ENCODE measurements at regions not wholly inside any gene's neighbourhood (a gene's known extent, or its start where the extent isn't known, plus 50 kb on each side); places are given as distances from the start of the nearest gene placed in this dataset.

DNA sequence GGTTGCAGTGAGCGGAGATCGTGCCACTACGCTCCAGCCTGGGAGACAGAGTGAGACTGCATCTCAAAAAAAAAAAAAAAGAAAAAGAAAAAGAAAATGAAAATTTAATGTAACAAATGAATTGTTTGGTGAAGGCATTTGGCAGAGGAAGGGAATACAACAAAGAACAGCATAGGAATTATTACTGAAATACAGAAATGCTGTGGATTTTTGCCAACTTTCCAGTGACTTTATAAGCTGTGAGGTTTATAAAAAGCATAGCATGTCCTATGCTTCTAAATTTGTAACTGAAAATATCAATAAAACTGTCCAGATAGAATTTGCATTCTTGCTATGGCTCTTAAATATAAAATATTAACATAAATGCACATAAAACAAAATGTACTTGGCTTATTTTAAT is 112.9 kb upstream of the IRS2 start:
- Histone ChIP-seq H3K23me2 (ENCODE audit: insufficient read length, low read depth, low read length, poor library complexity, severe bottlenecking) (no peaks in the 10 kb centered on the region), H2BK120ac (ENCODE audit: low read depth, low read length, poor library complexity, severe bottlenecking) (no peak overlapping the region), H3K9ac (ENCODE audit: extremely low read depth, insufficient read length, low read length) (no peak overlapping the region), H4K8ac (replicated peaks; ENCODE audit: insufficient read length, low read depth, low read length) (no peak overlapping the region), H3T11ph (ENCODE audit: low read length) (no peak overlapping the region), H3K79me1 (ENCODE audit: insufficient read depth, low read depth, low read length, poor library complexity, severe bottlenecking) (no peaks in the 10 kb centered on the region), H2BK12ac (ENCODE audit: insufficient read length, low read depth, low read length) (no peak overlapping the region), H3K14ac (ENCODE audit: insufficient read depth, low read length) (no peak overlapping the region), H2BK5ac (ENCODE audit: insufficient read length, low read length) (no peak overlapping the region), H3K9me3 (ENCODE audit: control insufficient read depth, low read depth, low read length) (no peaks in the 10 kb centered on the region), H4K20me1 (ENCODE audit: control insufficient read depth, insufficient read depth, insufficient read length) (no peaks in the 10 kb centered on the region), H2BK20ac (ENCODE audit: low read depth, low read length, poor library complexity, severe bottlenecking) (no peak overlapping the region), H3K79me2 (ENCODE audit: insufficient read depth, low read length) (no peaks in the 10 kb centered on the region), H2AK5ac (ENCODE audit: insufficient read length, low read length) (no peak overlapping the region), H3K27ac (ENCODE audit: insufficient read length, low read depth, low read length) (no peak overlapping the region), H3K23ac (ENCODE audit: insufficient read length, low read depth, low read length) (no peak overlapping the region), H4K5ac (ENCODE audit: insufficient read length, low read depth, low read length) (no peak overlapping the region), H2AFZ (ENCODE audit: low read length) (no peak overlapping the region), H3K4me2 (ENCODE audit: insufficient read depth, insufficient read length, low read length) (no peak overlapping the region), H3K4ac (ENCODE audit: low read depth, low read length) (no peak overlapping the region), H3K56ac (ENCODE audit: insufficient read length, low read depth, low read length) (no peak overlapping the region), H4K91ac (ENCODE audit: insufficient read length, low read depth, low read length) (no peak overlapping the region), H3K4me1 (ENCODE audit: insufficient read depth, low read length) (no peaks in the 10 kb centered on the region), H3K18ac (ENCODE audit: insufficient read length, low read depth, low read length) (no peak overlapping the region), H2BK15ac (ENCODE audit: low read depth, low read length) (no peak overlapping the region), H3K27me3 (ENCODE audit: insufficient read depth, low read length) (no peaks in the 10 kb centered on the region)
- Mint-ChIP-seq H3K36me3 (ENCODE audit: insufficient read depth in 1 of 3, low read depth in 3 of 3) (peaks cover 0 to 10% (median 4%) of the 10 kb centered on the region in 3 experiments; a peak in 4 of 7 replicates), H3K27me3 (ENCODE audit: low read depth) (peaks cover 12% of the 10 kb centered on the region), H3K4me3 (no peak overlapping the region), H3K27ac (no peak overlapping the region), H3K9me3 (peaks cover 0 to 2% of the 10 kb centered on the region in 2 experiments; a peak in 3 of 5 replicates), H3K4me1 (peaks cover 11 to 13% of the 10 kb centered on the region in 2 experiments)
- no peak for DNase-seq
- no CpG with 5 or more reads among the region's 3 CpGs for whole genome bisulfite sequencing (ENCODE audit: extremely low coverage, insufficient read length, low lambda C conversion rate)
- TF ChIP-seq, protein P1, sequence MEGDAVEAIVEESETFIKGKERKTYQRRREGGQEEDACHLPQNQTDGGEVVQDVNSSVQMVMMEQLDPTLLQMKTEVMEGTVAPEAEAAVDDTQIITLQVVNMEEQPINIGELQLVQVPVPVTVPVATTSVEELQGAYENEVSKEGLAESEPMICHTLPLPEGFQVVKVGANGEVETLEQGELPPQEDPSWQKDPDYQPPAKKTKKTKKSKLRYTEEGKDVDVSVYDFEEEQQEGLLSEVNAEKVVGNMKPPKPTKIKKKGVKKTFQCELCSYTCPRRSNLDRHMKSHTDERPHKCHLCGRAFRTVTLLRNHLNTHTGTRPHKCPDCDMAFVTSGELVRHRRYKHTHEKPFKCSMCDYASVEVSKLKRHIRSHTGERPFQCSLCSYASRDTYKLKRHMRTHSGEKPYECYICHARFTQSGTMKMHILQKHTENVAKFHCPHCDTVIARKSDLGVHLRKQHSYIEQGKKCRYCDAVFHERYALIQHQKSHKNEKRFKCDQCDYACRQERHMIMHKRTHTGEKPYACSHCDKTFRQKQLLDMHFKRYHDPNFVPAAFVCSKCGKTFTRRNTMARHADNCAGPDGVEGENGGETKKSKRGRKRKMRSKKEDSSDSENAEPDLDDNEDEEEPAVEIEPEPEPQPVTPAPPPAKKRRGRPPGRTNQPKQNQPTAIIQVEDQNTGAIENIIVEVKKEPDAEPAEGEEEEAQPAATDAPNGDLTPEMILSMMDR (conservative IDR thresholded peaks at IDR 0.05): no peak
